DOHH2 (cell line): ENCODE measurements at regions not wholly inside any gene's neighbourhood (a gene's known extent, or its start where the extent isn't known, plus 50 kb on each side); places are given as distances from the start of the nearest gene placed in this dataset.

ENCODE experiments used
- H3F3A ChIP-seq: fragments of 200-600 bp; sonication (generic), shearing (Covaris generic); 2 replicates; pipeline ENCODE4 v1.6.0; 2016; ENCODE audit warnings: antibody characterized with exemption, mild to moderate bottlenecking; ENCODE audit not compliant: control insufficient read depth, insufficient read depth
- H3K27ac ChIP-seq: fragments of 200-600 bp; sonication (generic); 2 replicates; pipeline ENCODE4 v1.5.1; 2014; ENCODE audit warnings: low read depth, mild to moderate bottlenecking, low read length, moderate library complexity
- H3K27me3 ChIP-seq: fragments of 200-600 bp; sonication (generic); 2 replicates; pipeline ENCODE4 v1.6.1; 2014; ENCODE audit warnings: mild to moderate bottlenecking, low read length, mixed read lengths; ENCODE audit not compliant: control insufficient read depth
- H3K36me3 ChIP-seq: fragments of 200-600 bp; sonication (generic); 2 replicates; pipeline ENCODE4 v1.6.1; 2014; ENCODE audit warnings: mild to moderate bottlenecking, low read length, moderate library complexity, mixed read lengths; ENCODE audit not compliant: control insufficient read depth
- H3K4me1 ChIP-seq: fragments of 200-600 bp; sonication (generic); 2 replicates; pipeline ENCODE4 v1.6.1; 2014; ENCODE audit warnings: mild to moderate bottlenecking, low read length, mixed read lengths; ENCODE audit not compliant: control insufficient read depth
- H3K4me2 ChIP-seq: fragments of 200-600 bp; sonication (generic); 2 replicates; pipeline ENCODE4 v1.6.0; 2014; ENCODE audit warnings: mild to moderate bottlenecking, low read length, moderate library complexity
- H3K4me3 ChIP-seq: fragments of 200-600 bp; sonication (generic); 2 replicates; pipeline ENCODE4 v1.5.1; 2014; ENCODE audit warnings: mild to moderate bottlenecking, low read length, mixed read lengths
- H3K79me2 ChIP-seq: fragments of 200-600 bp; sonication (generic); 2 replicates; pipeline ENCODE4 v1.6.1; 2014; ENCODE audit warnings: mild to moderate bottlenecking, low read length, mixed read lengths; ENCODE audit not compliant: control insufficient read depth
- H3K9me2 ChIP-seq: fragments of 200-600 bp; sonication (generic); replicated peaks from 2 replicates; pipeline ENCODE4 v1.6.1; 2014; ENCODE audit warnings: mild to moderate bottlenecking, low read length, mixed read lengths; ENCODE audit not compliant: control insufficient read depth
- H3K9me3 ChIP-seq: fragments of 200-600 bp; sonication (generic); 2 replicates; pipeline ENCODE4 v1.6.1; 2014; ENCODE audit warnings: antibody characterized with exemption, low read length, mixed read lengths; ENCODE audit not compliant: control insufficient read depth, insufficient read depth
- H4K20me1 ChIP-seq: fragments of 200-600 bp; sonication (generic); 2 replicates; pipeline ENCODE4 v1.6.0; 2014; ENCODE audit warnings: low read depth, mild to moderate bottlenecking, antibody characterized with exemption, low read length, moderate library complexity; ENCODE audit not compliant: control insufficient read depth, insufficient read depth
- CTCF ChIP-seq: fragments of 200-600 bp; sonication (generic); IDR thresholded peaks from one replicate; pipeline ENCODE4 v1.5.1; 2014; ENCODE audit warnings: antibody characterized with exemption, mild to moderate bottlenecking, low read depth, low read length; ENCODE audit not compliant: poor library complexity, severe bottlenecking
- EZH2phosphoT487 ChIP-seq: fragments of 200-600 bp; sonication (generic); IDR thresholded peaks from 2 replicates; pipeline ENCODE4 v1.6.1; 2017; ENCODE audit warnings: borderline replicate concordance, mild to moderate bottlenecking, antibody characterized with exemption, low read length, moderate library complexity, mixed read lengths

- H3K9me2 ChIP-seq: no peaks in the 10 kb centered on the region
- H3K4me1 ChIP-seq: no peaks in the 10 kb centered on the region
- H3K9me3 ChIP-seq: no peaks in the 10 kb centered on the region
- H3K79me2 ChIP-seq: no peaks in the 10 kb centered on the region
- no peak overlapping the region for H3K4me3 ChIP-seq
- no peaks in the 10 kb centered on the region for H3K27me3 ChIP-seq
- no peak overlapping the region for H3K4me2 ChIP-seq
- TF ChIP-seq CTCF (no peak), EZH2phosphoT487 (no peak)
- H3K36me3 ChIP-seq: no peaks in the 10 kb centered on the region
- H3F3A ChIP-seq: no peaks in the 10 kb centered on the region
- H4K20me1 ChIP-seq: no peaks in the 10 kb centered on the region
- H3K27ac ChIP-seq: no peak overlapping the region
Measured at GRCh38 chr7:124651136-124651535, 114.5 kb downstream of the GPR37 start.

- H3K4me3 ChIP-seq: no peak overlapping the region
- H3F3A ChIP-seq: no peaks in the 10 kb centered on the region
- no peak overlapping the region for H3K27ac ChIP-seq
- H3K36me3 ChIP-seq: no peaks in the 10 kb centered on the region
- TF ChIP-seq EZH2phosphoT487: no peak
- TF ChIP-seq CTCF: no peak
- no peaks in the 10 kb centered on the region for H3K4me1 ChIP-seq
- H3K79me2 ChIP-seq: no peaks in the 10 kb centered on the region
- H3K9me2 ChIP-seq: no peaks in the 10 kb centered on the region
- H3K4me2 ChIP-seq: no peak overlapping the region
- no peaks in the 10 kb centered on the region for H4K20me1 ChIP-seq
- H3K27me3 ChIP-seq: no peaks in the 10 kb centered on the region
- no peaks in the 10 kb centered on the region for H3K9me3 ChIP-seq
Measured at GRCh38 chr7:124649397-124650014, 116.1 kb downstream of the GPR37 start.

GRCh38 chr7:124647630-124648306, 117.8 kb downstream of the GPR37 start:
- Histone ChIP-seq H3K27me3 (no peaks in the 10 kb centered on the region), H3K27ac (no peak overlapping the region), H3K9me3 (no peaks in the 10 kb centered on the region), H3K9me2 (no peaks in the 10 kb centered on the region), H3F3A (no peaks in the 10 kb centered on the region), H3K4me1 (no peaks in the 10 kb centered on the region), H4K20me1 (no peaks in the 10 kb centered on the region), H3K36me3 (no peaks in the 10 kb centered on the region), H3K79me2 (no peaks in the 10 kb centered on the region), H3K4me3 (no peak overlapping the region), H3K4me2 (no peak overlapping the region)
- no peak for TF ChIP-seq EZH2phosphoT487
- TF ChIP-seq CTCF: no peak
